DMS 273 (cell line): ENCODE measurements at regions not wholly inside any gene's neighbourhood (a gene's known extent, or its start where the extent isn't known, plus 50 kb on each side); places are given as distances from the start of the nearest gene placed in this dataset.

Source experiments
- DNase-seq: peaks from one replicate; lab custom pipeline; 2025; ENCODE audit not compliant: unreplicated experiment; lab: John Stamatoyannopoulos, UW

- no peak for DNase-seq
These were observed 52.8 kb upstream of the MEIS1 start for GRCh38 chr2:66382091-66382490.

- DNase-seq: no peak
These were observed 55.5 kb upstream of the MEIS1 start for GRCh38 chr2:66379473-66379872.

- DNase-seq: no peak
These were observed 57.1 kb upstream of the MEIS1 start for GRCh38 chr2:66377832-66378231.

GRCh38 chr2:66370824-66371223 is 64.1 kb upstream of the MEIS1 start:
- no peak for DNase-seq

DNA sequence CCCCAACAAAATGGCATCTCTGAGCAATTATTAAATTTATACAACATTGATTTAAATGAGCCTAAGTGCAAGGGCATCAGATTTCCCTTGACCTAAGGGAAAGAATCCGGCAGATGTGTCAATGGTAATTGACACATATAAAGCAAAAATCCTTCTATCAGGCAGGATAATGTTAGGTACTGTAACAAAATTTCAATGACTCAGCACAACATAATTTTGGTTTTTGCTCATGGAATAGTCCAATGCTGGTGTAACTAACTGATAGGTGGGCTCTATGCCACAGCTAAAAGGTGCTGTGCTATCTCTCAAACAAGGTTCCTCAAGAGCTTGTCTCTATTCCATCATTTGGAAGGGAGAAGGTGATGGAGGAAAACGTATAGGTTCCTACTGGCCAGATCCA is 68.3 kb upstream of the MEIS1 start:
- no peak for DNase-seq

DNA sequence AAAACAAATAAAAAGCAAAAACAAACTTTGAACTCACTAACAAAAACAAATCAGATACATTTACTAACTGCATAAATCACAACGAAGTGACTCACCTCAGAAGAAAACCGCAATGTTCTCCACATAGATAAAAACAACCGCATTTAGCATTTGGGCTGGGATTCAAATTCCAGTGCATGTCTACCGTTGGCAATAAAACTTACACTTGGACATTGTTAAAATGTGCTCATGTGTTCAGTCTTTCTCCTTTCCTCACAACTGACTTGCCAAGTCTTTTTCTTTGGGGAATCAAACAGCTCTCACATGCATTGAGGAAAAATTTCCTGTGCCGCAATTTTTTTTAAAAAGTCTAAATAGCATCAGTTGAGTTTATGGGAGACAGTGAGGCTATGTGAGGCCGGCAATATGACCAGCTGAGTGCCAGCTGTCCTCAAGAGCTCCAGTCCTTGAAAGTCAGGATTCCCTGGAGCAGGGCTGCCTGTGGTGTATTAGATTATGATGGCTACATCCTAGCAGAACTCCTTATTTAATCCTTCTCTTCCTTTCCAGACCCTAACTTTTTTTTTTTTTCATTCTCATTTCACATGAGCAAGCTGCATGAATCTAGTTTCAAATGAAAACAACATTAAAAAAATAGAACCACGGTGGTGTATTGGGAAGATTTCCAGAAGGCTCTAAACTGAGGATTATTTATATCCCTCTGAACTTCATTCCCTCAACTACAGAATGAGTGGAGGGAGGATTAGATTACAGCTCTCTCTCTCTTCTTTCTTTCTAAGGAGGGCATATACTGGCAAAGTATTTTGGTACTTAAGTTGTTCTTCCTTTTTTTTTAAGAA is 70.2 kb upstream of the MEIS1 start:
- peak; percentile 12 for DNase-seq

- no peak for DNase-seq
These were observed 72.2 kb upstream of the MEIS1 start for GRCh38 chr2:66362701-66363100.

GRCh38 chr2:66346231-66346664 is 88.7 kb upstream of the MEIS1 start:
- no peak for DNase-seq

- DNase-seq: no peak
These were observed 90.8 kb upstream of the MEIS1 start for GRCh38 chr2:66344087-66344663.

DNA sequence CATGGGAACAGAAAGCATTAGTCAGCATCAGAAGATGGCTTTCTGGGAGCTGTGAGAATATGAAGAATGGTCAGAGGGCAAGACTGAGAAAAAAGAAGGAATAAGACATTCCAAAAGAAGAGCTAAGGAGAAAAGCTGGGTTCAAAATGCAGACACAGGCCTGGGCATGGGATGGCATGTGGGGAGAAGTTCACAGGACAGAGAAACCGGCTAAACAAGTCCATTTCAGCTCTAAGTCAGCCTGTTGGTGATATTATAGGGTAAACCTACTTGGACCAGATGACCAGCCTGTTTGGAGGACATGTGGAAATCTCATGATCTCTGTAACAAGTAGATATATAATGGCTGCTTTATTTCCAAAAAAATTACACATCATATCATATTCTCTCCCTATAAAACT is 91.7 kb upstream of the MEIS1 start:
- DNase-seq: no peak

GRCh38 chr2:66340521-66340920 is 94.4 kb upstream of the MEIS1 start:
- no peak for DNase-seq

DNA sequence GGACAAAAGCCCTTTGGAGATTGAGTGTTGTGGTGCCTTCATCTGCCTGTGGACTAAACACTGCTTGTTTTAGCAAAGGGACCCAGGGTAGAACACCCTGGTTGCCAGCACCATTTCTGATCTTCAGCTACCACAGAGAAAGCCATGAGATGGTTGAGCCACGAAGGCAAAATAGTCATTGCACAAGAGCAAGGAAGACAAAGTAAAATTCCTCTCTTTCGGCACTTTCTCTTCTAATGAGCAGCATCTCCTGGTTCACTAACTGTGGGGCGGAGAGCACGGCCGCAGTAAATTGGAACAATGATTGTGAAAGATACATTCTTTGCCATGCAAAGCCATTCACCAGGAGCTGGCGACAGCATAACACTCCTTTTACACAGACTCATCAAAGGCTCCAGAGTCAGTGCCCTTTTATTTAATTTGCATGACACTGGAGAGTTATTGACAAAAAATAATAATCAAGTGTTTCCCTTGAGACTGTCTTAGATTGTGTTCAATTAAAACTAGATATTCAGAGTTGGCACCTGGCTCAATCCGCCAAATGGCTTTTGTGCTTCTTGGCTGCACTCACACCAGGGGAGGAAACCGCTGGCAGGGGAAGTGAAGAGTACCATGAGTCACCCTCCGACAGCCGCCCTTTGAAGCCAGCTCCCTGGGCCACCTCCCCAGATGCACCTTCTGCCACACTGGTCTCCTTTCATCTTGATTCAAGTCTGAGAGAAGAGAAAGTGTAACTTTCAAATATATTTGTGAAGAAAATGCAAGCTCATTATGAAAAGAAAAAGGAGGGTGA is 100.5 kb upstream of the MEIS1 start:
- DNase-seq: peak; percentile 79

DNA sequence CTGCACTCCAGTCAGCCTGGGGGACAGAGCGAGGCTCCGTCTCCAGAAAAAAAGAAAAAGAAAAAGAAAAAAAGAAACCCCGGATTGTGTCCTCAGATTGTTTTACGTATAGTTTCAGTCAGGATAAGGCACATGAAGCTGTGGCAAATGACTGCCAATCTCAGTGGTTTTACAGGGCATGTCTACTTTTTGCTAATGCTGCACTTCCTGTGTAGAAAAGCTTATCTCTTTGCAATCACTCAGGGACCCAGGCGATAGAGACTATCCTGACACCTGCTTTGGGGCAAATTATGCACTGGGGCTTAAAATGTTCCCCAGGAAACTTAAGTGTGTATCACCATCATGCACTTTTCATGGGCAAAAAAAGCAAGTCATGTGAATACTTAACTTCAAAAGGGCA is 103.7 kb upstream of the MEIS1 start:
- no peak for DNase-seq

DNA sequence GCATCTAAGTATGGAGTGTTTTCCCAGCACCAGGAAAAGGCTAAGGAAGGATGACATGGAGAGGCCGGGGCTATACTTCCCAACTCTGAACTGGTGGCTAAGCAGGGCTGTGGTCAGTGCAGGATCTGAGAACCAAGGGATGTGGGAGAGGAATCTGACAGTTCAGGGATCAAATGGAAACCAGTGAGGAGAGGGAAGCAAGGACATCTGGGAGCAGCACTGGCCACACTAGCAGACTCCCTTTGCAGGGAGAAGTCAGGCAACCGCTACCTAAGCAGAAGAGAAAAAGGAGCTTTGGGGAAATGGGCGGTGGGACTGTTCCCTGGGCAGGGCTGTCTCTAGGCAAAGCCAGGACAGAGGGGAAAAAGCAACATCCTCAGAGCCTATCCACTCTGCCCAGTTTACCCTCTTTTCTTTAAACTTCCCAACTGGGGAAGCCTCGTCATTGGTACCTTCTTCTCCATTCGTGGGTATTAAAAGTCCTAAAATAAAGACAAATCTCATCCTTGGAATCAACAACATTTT is 105.8 kb upstream of the MEIS1 start:
- DNase-seq: no peak

DNA sequence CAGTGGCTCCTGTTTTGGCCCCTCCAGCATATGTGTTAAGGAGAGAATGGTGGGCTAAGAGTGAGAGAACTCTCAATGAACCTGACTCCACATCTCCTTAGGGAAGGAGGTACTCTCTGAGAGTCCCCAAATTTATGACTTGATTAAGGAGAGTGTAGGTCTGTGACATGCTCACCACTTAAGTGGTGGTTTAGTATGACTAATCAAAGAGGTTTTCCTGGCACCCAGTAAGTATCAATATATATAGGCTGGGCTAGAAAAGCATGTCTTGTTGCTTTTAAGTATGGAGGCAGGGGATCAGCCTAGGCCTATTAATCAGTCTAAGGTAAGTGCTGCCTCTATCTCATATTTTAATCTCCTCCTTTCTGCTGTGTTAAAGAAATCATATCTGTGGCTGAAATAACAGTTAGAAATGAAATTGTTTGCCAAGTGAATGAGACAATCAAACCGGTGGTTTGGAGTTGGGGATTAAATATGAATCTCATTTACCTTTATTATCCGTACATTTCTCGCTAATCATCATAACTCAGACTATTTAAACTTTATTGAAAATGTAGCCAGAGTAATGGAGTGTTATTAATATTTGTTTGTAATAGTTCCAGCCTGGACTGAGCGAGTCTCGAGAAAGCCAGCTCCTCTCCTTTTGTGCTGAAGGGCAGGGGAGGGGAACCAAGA is 107.7 kb upstream of the MEIS1 start:
- DNase-seq: no peak

DNA sequence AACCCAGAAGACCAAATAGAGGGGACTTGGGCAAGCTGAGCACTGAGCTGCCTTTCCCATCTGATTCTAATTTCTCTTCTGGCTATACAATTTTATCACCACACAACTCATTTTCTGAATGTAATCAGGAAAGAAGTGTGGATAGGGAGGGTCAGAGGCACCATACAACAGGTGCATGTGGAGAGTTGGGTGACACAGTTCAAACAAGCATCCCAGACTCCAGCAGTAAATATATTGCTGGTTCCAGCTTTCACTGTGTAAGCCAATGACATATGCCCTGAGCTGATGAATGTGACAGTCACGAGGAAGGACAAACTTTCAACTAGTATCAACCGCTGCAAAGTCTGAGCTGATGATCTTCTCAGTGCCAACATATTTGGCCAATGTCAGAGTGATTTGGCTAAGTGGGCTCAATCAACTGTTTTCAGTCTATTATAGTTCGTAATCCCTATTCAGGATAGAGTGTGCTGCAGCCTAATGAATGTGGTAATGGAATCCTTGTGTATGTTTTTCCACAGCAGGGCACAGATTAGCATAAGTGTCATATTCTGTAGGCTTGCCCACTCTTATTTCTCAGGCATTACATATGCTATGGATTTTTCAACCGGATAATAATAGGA is 109.9 kb upstream of the MEIS1 start:
- DNase-seq: no peak

DNA sequence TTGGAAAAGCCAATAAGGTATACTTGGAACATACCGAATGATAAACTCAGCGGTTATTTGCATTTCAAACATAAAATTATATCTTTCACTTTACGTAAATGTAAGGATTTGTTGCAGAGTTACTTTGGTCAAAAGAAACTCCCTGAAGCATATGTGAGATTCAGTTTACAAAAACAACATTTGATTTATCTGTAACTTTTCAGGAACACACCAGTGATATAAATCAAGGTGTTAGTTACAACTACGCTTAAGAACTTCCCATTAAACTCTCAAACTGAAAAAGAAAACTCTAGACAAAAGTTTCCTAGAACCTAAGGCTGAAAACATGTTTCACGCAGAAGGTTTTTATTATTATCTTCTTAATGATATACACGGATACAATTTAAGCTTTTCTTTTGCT is 110.6 kb upstream of the MEIS1 start:
- no peak for DNase-seq

DNA sequence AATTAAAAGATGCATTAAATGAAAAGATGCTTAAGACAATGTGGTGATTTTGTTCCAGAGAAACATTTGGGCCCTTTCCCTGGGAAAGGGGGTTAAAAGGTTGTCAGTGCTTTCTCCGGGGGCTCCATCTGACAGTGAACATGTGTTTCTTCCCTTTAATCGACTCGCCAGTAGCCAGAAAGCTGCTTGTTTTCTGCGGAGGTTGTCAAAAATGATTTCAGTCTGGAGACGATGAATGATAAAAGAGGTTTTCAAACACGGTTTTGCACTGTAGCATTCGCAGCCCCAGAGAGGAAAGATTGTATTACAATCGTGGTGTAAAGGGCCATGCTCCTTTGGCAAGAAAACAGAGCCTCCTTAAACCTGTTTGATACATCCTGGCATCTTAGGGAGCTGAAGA is 111.5 kb upstream of the MEIS1 start:
- no peak for DNase-seq

- DNase-seq: no peak
These were observed 112.2 kb upstream of the MEIS1 start for GRCh38 chr2:66322506-66323260.

- DNase-seq: no peak
These were observed 116.8 kb upstream of the MEIS1 start for GRCh38 chr2:66318009-66318561.
